DND-41 (cell line): ENCODE measurements at regions not wholly inside any gene's neighbourhood (a gene's known extent, or its start where the extent isn't known, plus 50 kb on each side); places are given as distances from the start of the nearest gene placed in this dataset.

Experiments used
- ATAC-seq: fragments of 200-7000 bp; cut with Tn5 transposase; 3 replicates; pipeline ENCODE4 v1.9.1; 2021; ENCODE audit warnings: low read depth; ENCODE audit not compliant: insufficient read depth
- DNase-seq: peaks from one replicate; pipeline ENCODE4 v3.0.0-alpha.2; 2020
- H2AFZ ChIP-seq: 2 replicates; pipeline ENCODE4 v1.6.0; 2012; ENCODE audit warnings: low read depth, low read length
- H3K27ac ChIP-seq: 2 replicates; pipeline ENCODE4 v1.5.1; 2012; ENCODE audit warnings: low read length, inconsistent platforms
- H3K27me3 ChIP-seq: fragments of 200-600 bp; sonication (generic); 2 replicates; pipeline ENCODE4 v1.6.0; 2012; ENCODE audit warnings: low read length, mild to moderate bottlenecking, inconsistent platforms; ENCODE audit not compliant: insufficient read depth, poor library complexity
- H3K36me3 ChIP-seq: 2 replicates; pipeline ENCODE4 v1.5.1; 2012; ENCODE audit warnings: low read length, inconsistent platforms; ENCODE audit not compliant: insufficient read depth
- H3K4me1 ChIP-seq: 2 replicates; pipeline ENCODE4 v1.5.1; 2012; ENCODE audit warnings: mild to moderate bottlenecking, low read length; ENCODE audit not compliant: insufficient read depth
- H3K4me2 ChIP-seq: 2 replicates; pipeline ENCODE4 v1.6.0; 2012; ENCODE audit warnings: mild to moderate bottlenecking, moderate library complexity, low read length, inconsistent platforms; ENCODE audit not compliant: insufficient read depth
- H3K4me3 ChIP-seq, 2 experiments: fragments of 200-600 bp in 1 of 2; shearing (Covaris generic) in 1 of 2; 2 replicates each; pipeline ENCODE4 v1.5.1; 2012 to 2016; ENCODE audit warnings: inconsistent platforms in 2 of 2, low read length in 2 of 2, mild to moderate bottlenecking in 2 of 2, low read depth in 1 of 2, moderate library complexity in 1 of 2
- H3K79me2 ChIP-seq: 2 replicates; pipeline ENCODE4 v1.6.0; 2012; ENCODE audit warnings: low read length, inconsistent platforms; ENCODE audit not compliant: insufficient read depth
- H3K9ac ChIP-seq: 2 replicates; pipeline ENCODE4 v1.6.0; 2012; ENCODE audit warnings: low read depth, mild to moderate bottlenecking, inconsistent platforms, low read length, moderate library complexity
- H3K9me3 ChIP-seq: 2 replicates; pipeline ENCODE4 v1.5.1; 2012; ENCODE audit warnings: low read length, moderate library complexity, mild to moderate bottlenecking, inconsistent platforms; ENCODE audit not compliant: insufficient read depth, severe bottlenecking
- H4K20me1 ChIP-seq: 2 replicates; pipeline ENCODE4 v1.6.0; 2012; ENCODE audit warnings: low read length; ENCODE audit not compliant: insufficient read depth
- EZH2 ChIP-seq: IDR thresholded peaks from 3 replicates; pipeline ENCODE4 v1.6.1; 2012; ENCODE audit warnings: borderline replicate concordance, low read depth, mild to moderate bottlenecking, moderate library complexity, low read length, inconsistent platforms; ENCODE audit not compliant: severe bottlenecking
- TF ChIP-seq, protein P1 (sequence below): IDR thresholded peaks from 2 replicates; pipeline ENCODE4 v1.5.1; 2012; ENCODE audit warnings: borderline replicate concordance, low read length, moderate library complexity, mild to moderate bottlenecking; ENCODE audit not compliant: poor library complexity, severe bottlenecking; ENCODE audit errors: extremely low read depth

DNA sequence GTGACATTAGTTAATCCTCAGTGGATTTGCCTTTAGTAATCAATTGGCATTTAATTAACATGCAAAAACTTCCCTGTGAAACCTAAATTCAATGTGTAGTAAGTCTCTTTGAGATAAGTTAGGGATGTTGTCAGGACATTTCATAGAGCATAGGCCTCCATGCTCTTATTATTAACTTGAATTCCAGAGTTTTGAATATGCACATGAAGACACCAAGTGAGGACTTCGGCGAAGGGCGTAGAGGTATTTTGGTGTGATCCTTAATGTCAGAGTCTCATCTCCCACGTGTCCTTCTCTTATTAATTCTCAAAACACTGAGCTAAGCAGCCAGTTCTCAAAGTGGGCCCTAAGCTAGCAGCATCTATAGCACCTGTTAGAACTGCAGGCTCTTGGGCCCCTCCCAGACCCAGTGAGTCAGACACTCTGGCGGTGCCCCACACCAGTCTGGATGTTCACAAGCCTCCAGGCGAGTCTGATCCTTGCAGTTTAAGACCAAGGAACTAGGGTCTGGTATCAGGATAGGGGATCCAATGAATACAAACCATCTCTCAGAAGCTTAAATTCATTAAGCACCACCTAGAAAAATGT, 292.1 kb downstream of the QKI start:
- H3K36me3 ChIP-seq = no peaks in the 10 kb centered on the region
- no peaks in the 10 kb centered on the region for H3K27me3 ChIP-seq
- TF ChIP-seq EZH2 = no peak
- TF ChIP-seq, protein P1, sequence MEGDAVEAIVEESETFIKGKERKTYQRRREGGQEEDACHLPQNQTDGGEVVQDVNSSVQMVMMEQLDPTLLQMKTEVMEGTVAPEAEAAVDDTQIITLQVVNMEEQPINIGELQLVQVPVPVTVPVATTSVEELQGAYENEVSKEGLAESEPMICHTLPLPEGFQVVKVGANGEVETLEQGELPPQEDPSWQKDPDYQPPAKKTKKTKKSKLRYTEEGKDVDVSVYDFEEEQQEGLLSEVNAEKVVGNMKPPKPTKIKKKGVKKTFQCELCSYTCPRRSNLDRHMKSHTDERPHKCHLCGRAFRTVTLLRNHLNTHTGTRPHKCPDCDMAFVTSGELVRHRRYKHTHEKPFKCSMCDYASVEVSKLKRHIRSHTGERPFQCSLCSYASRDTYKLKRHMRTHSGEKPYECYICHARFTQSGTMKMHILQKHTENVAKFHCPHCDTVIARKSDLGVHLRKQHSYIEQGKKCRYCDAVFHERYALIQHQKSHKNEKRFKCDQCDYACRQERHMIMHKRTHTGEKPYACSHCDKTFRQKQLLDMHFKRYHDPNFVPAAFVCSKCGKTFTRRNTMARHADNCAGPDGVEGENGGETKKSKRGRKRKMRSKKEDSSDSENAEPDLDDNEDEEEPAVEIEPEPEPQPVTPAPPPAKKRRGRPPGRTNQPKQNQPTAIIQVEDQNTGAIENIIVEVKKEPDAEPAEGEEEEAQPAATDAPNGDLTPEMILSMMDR = no peak
- H3K79me2 ChIP-seq = no peaks in the 10 kb centered on the region
- DNase-seq (no peak), ATAC-seq (no peak)
- H4K20me1 ChIP-seq = no peaks in the 10 kb centered on the region
- no peaks in the 10 kb centered on the region for H3K9me3 ChIP-seq
- H3K9ac ChIP-seq = no peak overlapping the region
- no peak overlapping the region for H3K4me3 ChIP-seq
- H2AFZ ChIP-seq = no peak overlapping the region
- no peak overlapping the region for H3K27ac ChIP-seq
- H3K4me2 ChIP-seq = no peak overlapping the region
- no peaks in the 10 kb centered on the region for H3K4me1 ChIP-seq

DNA sequence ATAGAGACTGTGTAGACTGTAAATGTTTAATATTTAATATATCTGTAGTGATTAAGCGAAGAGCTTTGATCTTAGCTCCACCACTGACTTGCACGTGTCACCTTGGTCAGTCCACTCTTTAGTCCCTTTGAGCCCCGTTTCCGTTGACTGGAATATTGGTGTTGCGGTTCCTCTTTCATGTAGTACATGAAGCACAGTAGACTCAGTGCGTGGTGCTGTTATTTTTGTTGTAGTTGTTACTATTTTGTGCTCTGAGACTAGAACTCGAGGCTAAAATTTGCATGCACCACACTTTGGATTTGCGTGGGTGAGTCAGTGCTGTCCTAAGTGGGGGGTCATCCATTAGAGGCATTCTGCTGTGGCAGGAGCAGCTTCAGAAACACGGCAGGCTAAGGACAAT, 291.4 kb downstream of the QKI start:
- Histone ChIP-seq H3K4me2 (no peak overlapping the region), H4K20me1 (no peaks in the 10 kb centered on the region), H3K9me3 (no peaks in the 10 kb centered on the region), H3K27ac (no peak overlapping the region), H3K27me3 (no peaks in the 10 kb centered on the region), H3K4me3 (no peak overlapping the region), H2AFZ (no peak overlapping the region), H3K36me3 (no peaks in the 10 kb centered on the region), H3K9ac (no peak overlapping the region), H3K4me1 (no peaks in the 10 kb centered on the region), H3K79me2 (no peaks in the 10 kb centered on the region)
- TF ChIP-seq, protein P1 = no peak
- TF ChIP-seq EZH2 = no peak
- DNase-seq (no peak), ATAC-seq (no peak)

DNA sequence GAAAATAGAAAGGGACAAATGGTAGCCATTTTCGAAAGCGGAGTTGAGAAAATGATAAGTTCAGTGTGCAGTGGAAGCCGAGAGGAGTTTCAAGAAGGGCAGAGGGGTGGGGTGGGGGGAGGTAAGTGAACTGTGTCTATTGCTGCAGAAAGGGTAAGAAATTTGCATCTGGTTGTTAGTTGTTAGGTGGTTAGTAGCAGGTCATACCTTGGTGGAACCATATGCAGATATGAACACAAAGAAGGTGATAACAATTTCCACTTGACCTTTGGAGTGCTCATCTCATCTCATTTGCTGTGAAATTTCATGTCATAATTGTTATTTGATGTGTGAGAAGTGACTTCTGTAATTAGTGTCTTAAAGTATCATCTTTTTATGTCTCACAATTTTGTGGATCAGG, 288.2 kb downstream of the QKI start:
- Histone ChIP-seq H3K27me3 (no peaks in the 10 kb centered on the region), H4K20me1 (no peaks in the 10 kb centered on the region), H3K9ac (no peak overlapping the region), H3K4me2 (no peak overlapping the region), H2AFZ (no peak overlapping the region), H3K36me3 (no peaks in the 10 kb centered on the region), H3K4me1 (no peaks in the 10 kb centered on the region), H3K79me2 (no peaks in the 10 kb centered on the region), H3K27ac (no peak overlapping the region), H3K4me3 (no peak overlapping the region), H3K9me3 (no peaks in the 10 kb centered on the region)
- no peak for DNase-seq
- ATAC-seq = no peak
- no peak for TF ChIP-seq EZH2
- TF ChIP-seq, protein P1 = no peak

DNA sequence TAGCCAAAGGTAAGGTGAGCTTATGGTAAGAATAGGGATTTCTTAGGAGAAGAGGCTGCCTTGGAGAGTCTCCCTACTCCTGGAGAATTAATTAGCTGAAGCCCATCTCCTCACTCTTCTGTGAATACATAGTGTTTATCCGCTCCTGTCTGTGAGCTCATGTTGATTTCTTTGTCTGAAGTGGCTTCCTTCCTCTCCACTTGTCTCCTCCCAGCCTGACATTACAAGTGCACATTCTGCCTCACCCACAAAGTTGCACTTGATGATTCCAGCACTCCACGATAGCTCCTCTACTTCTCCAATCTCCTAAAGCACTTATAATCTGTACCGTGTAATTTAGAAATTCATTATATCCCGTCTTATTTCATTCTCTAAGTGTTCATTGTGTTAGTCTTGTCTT, 287.2 kb downstream of the QKI start:
- no peak overlapping the region for H3K27ac ChIP-seq
- no peak overlapping the region for H3K4me2 ChIP-seq
- H3K4me1 ChIP-seq = no peaks in the 10 kb centered on the region
- no peaks in the 10 kb centered on the region for H4K20me1 ChIP-seq
- no peak overlapping the region for H2AFZ ChIP-seq
- ATAC-seq (no peak), DNase-seq (no peak)
- no peak for TF ChIP-seq EZH2
- TF ChIP-seq, protein P1 = no peak
- H3K36me3 ChIP-seq = no peaks in the 10 kb centered on the region
- H3K9ac ChIP-seq = no peak overlapping the region
- no peaks in the 10 kb centered on the region for H3K9me3 ChIP-seq
- H3K27me3 ChIP-seq = no peaks in the 10 kb centered on the region
- no peaks in the 10 kb centered on the region for H3K79me2 ChIP-seq
- no peak overlapping the region for H3K4me3 ChIP-seq
